CMK (cell line): ENCODE measurements at regions not wholly inside any gene's neighbourhood (a gene's known extent, or its start where the extent isn't known, plus 50 kb on each side); places are given as distances from the start of the nearest gene placed in this dataset.

ENCODE experiments used
- DNase-seq: peaks from one replicate; pipeline ENCODE4 v3.0.0-alpha.2; 2010; ENCODE audit warnings: low read depth

DNA sequence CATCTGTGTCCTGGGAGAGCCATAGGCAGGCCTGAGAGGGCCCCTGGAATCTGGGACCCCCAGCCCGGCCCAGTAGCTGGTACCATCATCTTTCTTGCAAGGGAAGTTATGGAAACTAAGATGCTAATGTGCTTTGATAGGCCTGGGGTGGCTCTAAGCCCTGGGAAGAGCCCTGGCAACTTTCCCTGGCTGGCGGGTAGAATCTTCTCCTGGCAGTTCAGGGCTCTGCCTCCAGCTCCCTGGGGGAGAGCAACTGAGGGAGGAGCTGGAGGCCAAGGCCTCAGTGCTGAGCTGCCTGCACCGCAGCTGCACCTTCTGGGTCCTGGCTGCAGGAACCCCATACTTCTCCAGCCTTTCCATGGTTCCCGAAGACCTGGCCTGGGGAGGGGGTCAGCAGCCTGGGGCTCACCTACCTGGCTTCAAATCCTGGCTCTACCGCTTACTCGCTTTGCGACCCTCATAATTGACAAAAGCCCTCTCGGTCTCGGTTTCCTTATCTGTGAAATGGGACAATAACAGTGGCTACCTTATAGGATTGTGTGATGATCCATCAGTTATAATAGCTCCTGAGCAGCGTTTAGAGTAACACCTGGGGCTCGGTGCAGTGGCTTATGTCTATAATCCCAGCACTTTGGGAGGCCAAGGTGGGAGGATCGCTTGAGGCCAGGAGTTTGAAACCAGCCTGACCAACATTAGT, 333.7 kb downstream of the SEC14L1 start:
- DNase-seq = no peak

DNA sequence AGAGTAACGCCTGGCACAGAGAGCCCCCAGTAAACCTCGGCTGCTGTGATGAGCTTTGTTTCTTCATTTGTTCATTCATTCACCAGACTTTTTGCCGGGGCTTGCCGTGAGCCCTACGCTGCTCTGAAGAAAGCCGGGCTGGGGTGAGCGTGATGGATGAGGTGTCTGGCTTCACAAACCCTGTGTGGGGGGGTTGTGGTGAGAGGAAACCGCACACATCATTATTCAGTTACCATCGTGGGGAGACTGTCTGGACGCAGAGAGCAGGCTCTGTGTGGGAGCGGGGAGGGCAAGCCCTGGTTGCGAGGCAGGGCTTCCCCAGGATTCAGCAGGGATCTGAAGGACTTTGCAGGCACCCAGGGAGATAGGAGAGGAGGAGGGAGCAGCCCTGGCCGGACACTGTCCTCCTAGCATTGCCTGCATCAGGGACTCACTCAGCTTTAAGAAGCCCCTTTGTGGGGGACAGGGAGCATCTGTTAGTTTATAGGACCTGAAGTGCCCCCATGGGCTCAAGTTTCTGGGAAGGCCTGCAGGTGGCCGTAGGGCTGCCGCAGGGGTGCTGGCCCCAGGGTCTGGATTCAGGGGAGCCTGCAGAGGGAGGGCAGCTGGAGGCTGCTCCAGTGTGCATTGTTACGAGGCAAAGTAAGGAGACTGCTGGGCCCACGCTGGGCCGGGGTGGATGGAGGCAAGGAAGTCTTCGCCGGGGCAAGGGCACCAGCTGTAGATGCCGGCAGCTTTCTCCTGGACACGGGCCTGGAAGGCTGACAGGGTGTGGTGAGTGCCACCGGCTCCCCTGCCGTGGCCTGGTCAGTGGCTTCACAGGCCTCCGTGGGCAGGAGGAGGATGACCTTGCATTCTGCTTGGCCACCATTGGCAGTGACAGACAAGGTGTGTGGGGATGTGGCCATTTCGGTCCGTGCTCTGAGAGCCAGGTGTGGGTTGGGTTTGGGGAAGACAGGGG, 334.5 kb downstream of the SEC14L1 start:
- no peak for DNase-seq

DNA sequence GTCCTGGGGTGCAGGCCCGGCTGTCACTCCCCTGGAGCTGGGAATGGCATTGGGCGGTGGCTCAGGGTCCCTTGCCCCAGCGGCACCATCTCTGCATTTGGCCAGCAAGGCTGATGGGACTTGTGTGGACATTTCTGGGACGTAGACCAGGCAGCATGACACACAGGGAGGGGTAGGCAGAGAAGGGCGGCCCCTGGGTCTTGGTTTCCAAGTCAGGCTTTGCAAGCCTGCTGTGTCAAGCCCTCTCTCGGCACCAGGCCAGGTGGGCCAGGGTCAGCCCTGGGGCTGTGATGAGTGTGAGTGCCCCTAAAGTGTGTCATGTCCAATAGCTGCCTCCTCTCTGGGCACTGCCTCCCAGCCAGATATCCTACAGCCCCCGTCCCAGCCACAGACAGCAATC, 335.2 kb downstream of the SEC14L1 start:
- no peak for DNase-seq

GRCh38 chr17:77476498-77476897, 335.7 kb downstream of the SEC14L1 start:
- DNase-seq = no peak

DNA sequence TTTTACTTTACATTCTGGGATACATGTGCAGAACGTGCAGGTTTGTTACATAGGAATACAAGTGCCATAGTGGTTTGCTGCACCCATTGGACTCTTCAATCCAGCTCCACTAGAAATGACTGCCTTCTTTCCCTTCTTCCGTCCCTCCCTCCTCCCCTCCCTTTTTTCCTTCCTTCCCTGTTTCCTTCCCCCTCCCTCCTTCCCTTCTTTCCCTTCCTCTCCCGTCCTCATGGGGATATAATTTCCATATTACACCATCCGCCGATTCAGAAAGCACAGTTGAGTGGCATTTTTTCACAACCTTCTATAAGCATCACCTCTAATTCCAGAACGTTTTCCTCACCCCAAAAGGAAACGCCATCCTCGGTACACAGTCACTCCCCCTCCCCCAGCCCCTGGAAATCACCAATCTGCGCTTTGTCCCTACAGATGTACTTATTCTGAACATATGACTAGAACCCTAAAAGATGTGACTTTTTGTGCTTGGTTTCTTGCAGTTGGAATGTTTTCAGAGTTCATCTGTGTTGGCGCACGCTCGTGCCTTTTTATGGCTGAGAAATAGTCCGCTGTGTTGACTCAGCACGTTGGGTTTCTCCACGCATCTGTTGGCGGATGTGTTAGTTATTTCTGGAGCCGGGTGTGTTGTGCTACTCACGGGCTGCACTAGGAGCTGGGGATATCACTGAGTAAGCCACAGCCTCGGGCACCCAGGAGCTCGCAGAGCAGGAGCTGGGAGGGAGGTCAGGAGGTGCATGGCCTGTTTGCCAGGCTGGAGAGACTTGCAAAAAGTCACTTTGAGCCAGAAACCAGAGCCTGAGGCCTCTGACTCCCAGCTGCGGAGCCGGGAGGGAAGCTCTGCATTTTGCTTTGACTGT, 336.4 kb downstream of the SEC14L1 start:
- DNase-seq = no peak

DNA sequence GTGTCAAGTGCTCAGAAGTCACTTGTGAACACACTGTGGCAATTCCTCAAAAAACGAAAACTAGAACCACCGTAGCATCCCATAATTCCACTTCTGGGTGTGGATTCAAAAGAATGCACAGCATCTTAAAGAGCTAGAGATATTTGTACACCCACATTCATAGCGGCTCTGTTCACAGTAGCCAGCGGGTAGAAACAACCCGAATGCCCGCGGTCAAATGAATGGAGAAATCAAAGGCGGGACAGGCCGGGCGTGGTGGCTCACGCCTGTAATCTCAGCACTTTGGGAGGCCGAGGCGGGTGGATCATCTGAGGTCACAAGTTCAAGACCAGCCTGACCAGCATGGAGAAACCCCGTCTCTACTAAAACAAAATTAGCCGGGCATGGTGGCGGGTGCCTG, 337.5 kb downstream of the SEC14L1 start:
- DNase-seq = no peak

- DNase-seq = no peak
These were observed 338.1 kb downstream of the SEC14L1 start for GRCh38 chr17:77478899-77479298.

- DNase-seq = no peak
These were observed 338.8 kb downstream of the SEC14L1 start for GRCh38 chr17:77479372-77480198.

DNA sequence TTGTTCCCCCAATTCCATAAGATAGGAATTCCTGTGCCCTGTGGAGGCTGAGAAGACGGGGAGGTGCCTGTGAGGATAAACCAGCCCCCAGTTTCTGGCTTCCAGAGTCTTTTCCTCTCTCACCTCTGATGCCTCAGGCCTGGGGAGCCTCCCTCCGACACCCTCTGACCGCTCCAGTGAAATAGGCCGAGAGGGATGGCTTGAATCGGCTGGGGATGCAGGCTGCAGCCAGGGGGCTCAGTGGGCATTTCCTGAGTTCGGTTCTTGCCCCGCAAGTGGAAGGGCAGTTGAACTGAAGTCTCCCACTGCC, 339.4 kb downstream of the SEC14L1 start:
- no peak for DNase-seq

- no peak for DNase-seq
These were observed 339.9 kb downstream of the SEC14L1 start for GRCh38 chr17:77480509-77481215.

- DNase-seq = no peak
These were observed 341.0 kb downstream of the SEC14L1 start for GRCh38 chr17:77481476-77482374.

- DNase-seq = no peak
These were observed 341.8 kb downstream of the SEC14L1 start for GRCh38 chr17:77482375-77483127.

DNA sequence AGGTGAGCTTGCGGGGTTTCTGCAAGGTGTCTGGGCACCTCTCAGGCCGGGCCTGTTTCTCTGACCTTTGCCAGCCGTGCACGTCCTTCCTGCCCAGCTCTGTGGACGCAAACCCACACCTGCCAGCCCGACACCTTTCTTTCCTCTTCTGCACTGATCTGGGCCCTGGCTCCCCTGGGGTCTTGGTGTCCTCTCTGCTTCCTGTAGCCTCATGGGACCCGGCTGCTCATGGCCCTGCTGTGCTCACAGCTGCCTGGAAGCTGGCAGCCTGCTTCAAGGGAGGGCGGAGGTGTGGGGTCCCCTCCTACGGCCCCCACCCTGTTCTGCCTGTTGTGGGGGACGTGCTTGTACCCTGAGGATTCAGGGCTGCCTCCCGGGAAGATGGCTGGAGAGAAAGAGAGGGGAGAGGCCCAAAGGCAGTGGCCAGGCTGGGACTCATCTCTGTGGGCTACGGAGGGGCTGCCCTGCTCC, 342.4 kb downstream of the SEC14L1 start:
- DNase-seq = no peak

DNA sequence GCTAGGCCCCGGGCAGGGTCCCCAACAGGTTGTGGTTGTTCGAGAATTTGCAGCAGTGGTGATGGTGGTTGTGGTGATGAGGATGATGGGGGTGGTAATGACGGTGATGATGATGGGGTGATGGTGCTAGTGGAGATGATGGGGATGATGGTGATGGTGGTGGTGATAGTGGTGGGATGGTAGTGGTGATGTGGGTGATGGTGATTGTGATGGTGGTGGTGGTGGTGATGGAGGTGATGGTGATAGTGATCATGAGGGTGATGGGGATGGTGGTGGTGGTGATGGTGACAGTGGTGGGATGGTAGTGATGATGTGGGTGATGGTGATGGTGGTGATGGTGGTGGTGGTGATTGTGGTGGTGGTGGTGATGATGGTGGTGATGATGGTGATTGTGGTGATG, 343.3 kb downstream of the SEC14L1 start:
- no peak for DNase-seq

DNA sequence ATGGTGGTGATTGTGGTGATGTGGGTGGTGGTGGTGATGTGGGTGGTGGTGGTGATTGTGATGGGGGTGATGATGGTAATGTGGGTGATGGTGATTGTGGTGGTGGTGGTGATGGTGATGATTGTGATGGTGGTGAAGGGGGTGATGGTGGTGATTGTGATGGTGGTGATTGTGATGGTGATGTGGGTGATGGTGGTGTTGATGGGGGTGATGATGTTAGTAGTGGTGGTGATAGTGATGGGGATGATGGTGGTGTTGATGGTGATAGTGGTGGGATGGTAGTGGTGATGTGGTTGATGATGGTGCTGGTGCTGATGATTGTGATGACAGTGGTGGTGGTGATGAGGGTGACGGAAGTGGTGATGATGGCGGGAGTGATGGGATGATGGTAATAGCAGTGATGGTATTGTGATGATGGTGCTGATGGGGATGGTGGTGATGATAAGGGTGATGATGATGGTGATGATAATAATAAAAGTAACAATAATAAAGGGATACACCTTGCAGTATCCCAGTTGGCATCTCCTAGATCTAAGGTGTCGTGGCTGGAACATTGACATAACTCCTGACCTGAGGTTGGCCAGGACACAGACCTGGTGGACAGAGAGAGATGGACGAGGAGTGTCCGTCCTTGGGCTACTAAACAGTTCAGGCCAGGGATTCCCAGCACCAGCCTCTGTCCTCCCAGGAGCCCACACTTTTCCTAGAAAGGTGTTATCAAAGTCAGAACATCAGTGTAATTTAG, 344.5 kb downstream of the SEC14L1 start:
- DNase-seq = no peak

GRCh38 chr17:77487211-77487629, 346.5 kb downstream of the SEC14L1 start:
- no peak for DNase-seq

GRCh38 chr17:77487677-77488530, 347.1 kb downstream of the SEC14L1 start:
- DNase-seq = no peak
